ENCODE measurements at regions not wholly inside any gene's neighbourhood (a gene's known extent, or its start where the extent isn't known, plus 50 kb on each side); places are given as distances from the start of the nearest gene placed in this dataset.

GRCh38 chr3:22634433-22634832, 568.7 kb upstream of the UBE2E2 start:
- H3K4me1 ChIP-seq (ENCODE audit: control insufficient read depth in 2 of 2, insufficient read depth in 1 of 2, low read depth in 1 of 2, low read length in 2 of 2): no peaks in the 10 kb centered on the region
- H3K9me3 ChIP-seq (replicated peaks in 1 of 2; ENCODE audit: control insufficient read depth in 2 of 2, insufficient read depth in 1 of 2, low read depth in 1 of 2, low read length in 2 of 2): no peaks in the 10 kb centered on the region
- no peak overlapping the region for H2BK15ac ChIP-seq (ENCODE audit: low read length)
- H3K23ac ChIP-seq (ENCODE audit: low read depth, low read length, poor library complexity): no peak overlapping the region
- H2AFZ ChIP-seq (ENCODE audit: low read length): no peak overlapping the region
- no peak overlapping the region for H2BK12ac ChIP-seq (ENCODE audit: low read length)
- H3K27me3 ChIP-seq (ENCODE audit: control insufficient read depth in 3 of 3, insufficient read depth in 3 of 3, low read depth in 1 of 3, low read length in 3 of 3): no peaks in the 10 kb centered on the region
- no CpG with 5 or more reads among the region's 1 CpG for WGBS, 2 donors (ENCODE audit: extremely low coverage in 2 of 2, insufficient read length in 2 of 2, insufficient replicate concordance in 1 of 2)
- H3K79me1 ChIP-seq (ENCODE audit: low read depth, low read length): no peaks in the 10 kb centered on the region
- no peak overlapping the region for H3K14ac ChIP-seq (ENCODE audit: low read length)
- no peak for DNase-seq (ENCODE audit: low spot score)
- H3K36me3 ChIP-seq (replicated peaks in 1 of 2; ENCODE audit: control insufficient read depth in 2 of 2, insufficient read depth in 2 of 2, low read length in 2 of 2): no peaks in the 10 kb centered on the region
- H3K9ac ChIP-seq (ENCODE audit: low read depth, low read length, poor library complexity): no peak overlapping the region
- H3K4me3 ChIP-seq (ENCODE audit: low read length in 2 of 2): no peak overlapping the region
- H2BK120ac ChIP-seq (ENCODE audit: low read depth, low read length): no peak overlapping the region
- H4K8ac ChIP-seq (ENCODE audit: low read depth, low read length): no peak overlapping the region
- no peak overlapping the region for H2AK5ac ChIP-seq (ENCODE audit: low read depth, low read length)
- H3K4ac ChIP-seq (ENCODE audit: low read length): no peak overlapping the region
- H2BK5ac ChIP-seq (ENCODE audit: low read length): no peak overlapping the region
- H3K18ac ChIP-seq (ENCODE audit: low read length): no peak overlapping the region
- no peak overlapping the region for H3K27ac ChIP-seq (replicated peaks; ENCODE audit: low read length)
- no peak overlapping the region for H3K4me2 ChIP-seq (ENCODE audit: insufficient read depth, low read length, poor library complexity, severe bottlenecking)
- H4K91ac ChIP-seq (ENCODE audit: low read depth, low read length, poor library complexity): no peak overlapping the region

- Histone ChIP-seq H2BK15ac (ENCODE audit: low read length) (no peak overlapping the region), H2AFZ (ENCODE audit: low read length) (no peak overlapping the region), H3K79me1 (ENCODE audit: low read depth, low read length) (no peaks in the 10 kb centered on the region), H3K27ac (replicated peaks; ENCODE audit: low read length) (no peak overlapping the region), H2BK5ac (ENCODE audit: low read length) (no peak overlapping the region), H3K4ac (ENCODE audit: low read length) (no peak overlapping the region), H2BK120ac (ENCODE audit: low read depth, low read length) (no peak overlapping the region), H3K9me3 (replicated peaks in 1 of 2; ENCODE audit: control insufficient read depth in 2 of 2, insufficient read depth in 1 of 2, low read depth in 1 of 2, low read length in 2 of 2) (no peaks in the 10 kb centered on the region), H4K91ac (ENCODE audit: low read depth, low read length, poor library complexity) (no peak overlapping the region), H2BK12ac (ENCODE audit: low read length) (no peak overlapping the region), H3K27me3 (ENCODE audit: control insufficient read depth in 3 of 3, insufficient read depth in 3 of 3, low read depth in 1 of 3, low read length in 3 of 3) (no peaks in the 10 kb centered on the region), H4K8ac (ENCODE audit: low read depth, low read length) (no peak overlapping the region), H3K9ac (ENCODE audit: low read depth, low read length, poor library complexity) (no peak overlapping the region), H3K36me3 (replicated peaks in 1 of 2; ENCODE audit: control insufficient read depth in 2 of 2, insufficient read depth in 2 of 2, low read length in 2 of 2) (no peaks in the 10 kb centered on the region), H3K4me1 (ENCODE audit: control insufficient read depth in 2 of 2, insufficient read depth in 1 of 2, low read depth in 1 of 2, low read length in 2 of 2) (no peaks in the 10 kb centered on the region), H2AK5ac (ENCODE audit: low read depth, low read length) (no peak overlapping the region), H3K4me2 (ENCODE audit: insufficient read depth, low read length, poor library complexity, severe bottlenecking) (no peak overlapping the region), H3K4me3 (ENCODE audit: low read length in 2 of 2) (no peak overlapping the region), H3K14ac (ENCODE audit: low read length) (no peak overlapping the region), H3K18ac (ENCODE audit: low read length) (no peak overlapping the region), H3K23ac (ENCODE audit: low read depth, low read length, poor library complexity) (no peak overlapping the region)
- WGBS, 2 donors (ENCODE audit: extremely low coverage in 2 of 2, insufficient read length in 2 of 2, insufficient replicate concordance in 1 of 2): no CpG with 5 or more reads among the region's 1 CpG
- peak; percentile 3 for DNase-seq (ENCODE audit: low spot score)
These were observed 543.3 kb upstream of the UBE2E2 start for GRCh38 chr3:22659651-22660475.

GRCh38 chr3:22660606-22661005, 542.5 kb upstream of the UBE2E2 start:
- H3K14ac ChIP-seq (ENCODE audit: low read length): no peak overlapping the region
- H4K91ac ChIP-seq (ENCODE audit: low read depth, low read length, poor library complexity): no peak overlapping the region
- no peak overlapping the region for H2BK120ac ChIP-seq (ENCODE audit: low read depth, low read length)
- H3K23ac ChIP-seq (ENCODE audit: low read depth, low read length, poor library complexity): no peak overlapping the region
- H4K8ac ChIP-seq (ENCODE audit: low read depth, low read length): no peak overlapping the region
- no peak overlapping the region for H2BK15ac ChIP-seq (ENCODE audit: low read length)
- no peak for DNase-seq (ENCODE audit: low spot score)
- no CpG with 5 or more reads among the region's 1 CpG for WGBS, 2 donors (ENCODE audit: extremely low coverage in 2 of 2, insufficient read length in 2 of 2, insufficient replicate concordance in 1 of 2)
- no peaks in the 10 kb centered on the region for H3K36me3 ChIP-seq (replicated peaks in 1 of 2; ENCODE audit: control insufficient read depth in 2 of 2, insufficient read depth in 2 of 2, low read length in 2 of 2)
- no peak overlapping the region for H3K27ac ChIP-seq (replicated peaks; ENCODE audit: low read length)
- H2AFZ ChIP-seq (ENCODE audit: low read length): no peak overlapping the region
- no peak overlapping the region for H2BK5ac ChIP-seq (ENCODE audit: low read length)
- no peak overlapping the region for H3K4me3 ChIP-seq (ENCODE audit: low read length in 2 of 2)
- H2AK5ac ChIP-seq (ENCODE audit: low read depth, low read length): no peak overlapping the region
- H3K9ac ChIP-seq (ENCODE audit: low read depth, low read length, poor library complexity): no peak overlapping the region
- H3K27me3 ChIP-seq (ENCODE audit: control insufficient read depth in 3 of 3, insufficient read depth in 3 of 3, low read depth in 1 of 3, low read length in 3 of 3): no peaks in the 10 kb centered on the region
- H3K9me3 ChIP-seq (replicated peaks in 1 of 2; ENCODE audit: control insufficient read depth in 2 of 2, insufficient read depth in 1 of 2, low read depth in 1 of 2, low read length in 2 of 2): no peaks in the 10 kb centered on the region
- H3K4me2 ChIP-seq (ENCODE audit: insufficient read depth, low read length, poor library complexity, severe bottlenecking): no peak overlapping the region
- H2BK12ac ChIP-seq (ENCODE audit: low read length): no peak overlapping the region
- no peak overlapping the region for H3K4ac ChIP-seq (ENCODE audit: low read length)
- no peak overlapping the region for H3K18ac ChIP-seq (ENCODE audit: low read length)
- H3K4me1 ChIP-seq (ENCODE audit: control insufficient read depth in 2 of 2, insufficient read depth in 1 of 2, low read depth in 1 of 2, low read length in 2 of 2): no peaks in the 10 kb centered on the region
- no peaks in the 10 kb centered on the region for H3K79me1 ChIP-seq (ENCODE audit: low read depth, low read length)

DNA sequence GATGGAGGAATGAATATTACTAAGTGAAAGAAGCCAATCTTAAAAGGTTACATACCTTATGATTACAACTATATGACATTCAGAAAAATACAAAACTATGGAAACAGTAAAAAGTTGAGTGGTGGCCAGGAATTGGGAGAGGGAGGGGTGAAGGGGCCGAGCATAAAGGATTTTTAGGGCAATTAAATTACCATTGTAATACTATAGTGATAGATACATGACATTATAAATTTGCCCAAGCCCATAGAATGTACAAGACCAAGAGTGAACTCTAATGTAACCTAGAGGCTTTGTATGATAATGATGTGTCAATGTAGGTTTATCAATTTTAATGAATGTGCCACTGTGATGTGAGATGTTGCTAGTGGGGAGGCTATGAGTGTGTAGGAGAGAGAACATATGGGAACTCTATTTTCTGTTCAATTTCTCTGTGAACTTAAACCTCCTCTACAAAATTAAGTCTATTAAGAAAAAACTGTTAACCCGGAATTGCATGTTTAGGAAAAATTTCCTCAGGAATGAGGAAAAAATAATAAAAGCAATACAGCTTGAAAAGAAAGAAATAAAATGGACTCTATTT, 541.9 kb upstream of the UBE2E2 start:
- H2BK120ac ChIP-seq (ENCODE audit: low read depth, low read length): no peak overlapping the region
- H2BK12ac ChIP-seq (ENCODE audit: low read length): no peak overlapping the region
- H3K23ac ChIP-seq (ENCODE audit: low read depth, low read length, poor library complexity): no peak overlapping the region
- WGBS, 2 donors (ENCODE audit: extremely low coverage in 2 of 2, insufficient read length in 2 of 2, insufficient replicate concordance in 1 of 2): no CpG with 5 or more reads among the region's 2 CpGs
- no peaks in the 10 kb centered on the region for H3K36me3 ChIP-seq (replicated peaks in 1 of 2; ENCODE audit: control insufficient read depth in 2 of 2, insufficient read depth in 2 of 2, low read length in 2 of 2)
- H3K4me3 ChIP-seq (ENCODE audit: low read length in 2 of 2): no peak overlapping the region
- H4K91ac ChIP-seq (ENCODE audit: low read depth, low read length, poor library complexity): no peak overlapping the region
- H4K8ac ChIP-seq (ENCODE audit: low read depth, low read length): no peak overlapping the region
- no peaks in the 10 kb centered on the region for H3K4me1 ChIP-seq (ENCODE audit: control insufficient read depth in 2 of 2, insufficient read depth in 1 of 2, low read depth in 1 of 2, low read length in 2 of 2)
- H2BK15ac ChIP-seq (ENCODE audit: low read length): no peak overlapping the region
- no peak overlapping the region for H2BK5ac ChIP-seq (ENCODE audit: low read length)
- H3K4me2 ChIP-seq (ENCODE audit: insufficient read depth, low read length, poor library complexity, severe bottlenecking): no peak overlapping the region
- H2AFZ ChIP-seq (ENCODE audit: low read length): no peak overlapping the region
- H3K4ac ChIP-seq (ENCODE audit: low read length): no peak overlapping the region
- no peaks in the 10 kb centered on the region for H3K27me3 ChIP-seq (ENCODE audit: control insufficient read depth in 3 of 3, insufficient read depth in 3 of 3, low read depth in 1 of 3, low read length in 3 of 3)
- H3K9me3 ChIP-seq (replicated peaks in 1 of 2; ENCODE audit: control insufficient read depth in 2 of 2, insufficient read depth in 1 of 2, low read depth in 1 of 2, low read length in 2 of 2): no peaks in the 10 kb centered on the region
- H3K79me1 ChIP-seq (ENCODE audit: low read depth, low read length): no peaks in the 10 kb centered on the region
- H3K27ac ChIP-seq (replicated peaks; ENCODE audit: low read length): no peak overlapping the region
- H3K14ac ChIP-seq (ENCODE audit: low read length): no peak overlapping the region
- H3K18ac ChIP-seq (ENCODE audit: low read length): no peak overlapping the region
- no peak overlapping the region for H3K9ac ChIP-seq (ENCODE audit: low read depth, low read length, poor library complexity)
- DNase-seq (ENCODE audit: low spot score): no peak
- H2AK5ac ChIP-seq (ENCODE audit: low read depth, low read length): no peak overlapping the region
